Uterus (tissue), 2 donors: ENCODE measurements at regions not wholly inside any gene's neighbourhood (a gene's known extent, or its start where the extent isn't known, plus 50 kb on each side); places are given as distances from the start of the nearest gene placed in this dataset.

Experiments
- CTCF ChIP-seq, 4 experiments: fragments of 200-600 bp in 2 of 4; fragments of 450-650 bp in 2 of 4; sonication (generic) in 2 of 4; IDR thresholded peaks; one replicate each; pipeline ENCODE4 v1.5.1; 2016 to 2019; ENCODE audit warnings: antibody characterized with exemption in 4 of 4, mild to moderate bottlenecking in 2 of 4, moderate library complexity in 1 of 4
- POLR2A ChIP-seq, 2 donors: fragments of 450-650 bp; IDR thresholded peaks; one replicate each; pipeline ENCODE4 v1.6.1; 2016; ENCODE audit warnings: antibody characterized with exemption in 2 of 2, mild to moderate bottlenecking in 1 of 2, moderate library complexity in 1 of 2

- TF ChIP-seq CTCF (IDR thresholded peaks at IDR 0.05) = no peak
- TF ChIP-seq POLR2A (IDR thresholded peaks at IDR 0.05) = no peak
Measured at GRCh38 chr15:97836003-97836402, 124.5 kb upstream of the ARRDC4 start.
